Mucosa of gallbladder (tissue), 1 donor: ENCODE measurements at regions not wholly inside any gene's neighbourhood (a gene's known extent, or its start where the extent isn't known, plus 50 kb on each side); places are given as distances from the start of the nearest gene placed in this dataset.
"Not testable (repeated sequence)": the region's sequence is repeated elsewhere in the genome, so short reads cannot be mapped to it uniquely, and the experiment has no call there.

ENCODE experiments used
- DNase-seq: peaks from one replicate; pipeline ENCODE4 v3.0.0-alpha.2; 2020; ENCODE audit warnings: low spot score
- donor health status: DM: no; HTN: no; CAD: no.

DNA sequence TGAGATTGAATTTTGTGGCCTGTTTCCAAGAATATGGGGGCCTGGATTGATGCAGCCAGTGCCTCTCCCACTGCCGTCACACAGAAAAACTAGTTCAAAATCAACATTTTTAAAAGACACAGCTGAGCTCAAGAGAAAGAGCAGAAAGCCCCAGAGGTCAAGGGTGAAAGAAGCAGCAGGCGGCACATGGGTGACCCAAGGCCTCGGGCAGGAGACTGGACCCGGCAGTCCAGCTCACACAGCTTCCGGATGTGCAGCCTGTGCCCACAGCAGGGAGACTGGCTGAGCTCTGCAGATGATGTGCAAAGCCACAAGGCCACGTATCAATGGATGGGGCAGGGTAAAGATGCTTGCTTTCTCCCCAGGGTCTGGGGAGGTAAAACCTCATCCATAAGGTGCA, 50.4 kb upstream of the RNF32 start:
- DNase-seq: no peak

DNA sequence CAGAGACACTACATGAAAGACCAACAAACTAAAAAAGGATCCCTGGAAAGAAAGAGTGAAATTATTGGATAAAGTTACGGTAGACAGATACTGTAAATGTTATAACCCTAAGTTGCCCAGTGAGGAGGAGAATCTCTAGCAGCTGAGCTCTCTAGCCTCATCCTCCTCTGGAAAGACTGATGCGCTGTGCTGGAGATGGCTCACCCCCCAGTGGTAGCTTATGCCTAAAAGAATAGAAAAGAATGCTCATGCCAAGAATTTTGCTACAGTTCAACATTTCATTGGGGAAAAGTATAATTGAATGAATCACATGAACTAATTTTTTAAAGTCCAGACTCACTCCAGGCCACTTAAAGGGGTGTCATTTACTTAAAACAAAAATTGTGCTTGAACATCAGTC, 50.8 kb upstream of the RNF32 start:
- DNase-seq: no peak

DNA sequence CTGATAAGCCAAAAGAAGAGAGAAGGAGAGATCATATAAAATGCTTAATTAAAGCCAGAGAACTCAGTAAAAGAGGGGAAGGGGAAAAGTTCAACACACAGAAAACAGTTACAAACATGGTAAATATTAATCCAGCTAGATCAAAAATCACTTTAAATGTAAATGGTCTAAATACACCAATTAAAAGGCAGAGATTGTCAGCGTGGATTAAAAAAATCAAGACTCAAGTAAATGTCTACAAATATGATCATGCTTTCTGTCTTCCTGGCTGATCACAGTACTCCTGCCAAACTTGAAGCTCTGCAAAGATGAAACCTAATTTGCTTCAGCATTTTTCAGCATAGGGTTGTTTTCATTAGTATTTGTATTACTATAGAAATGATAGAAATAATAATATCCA, 54.6 kb upstream of the RNF32 start:
- no peak for DNase-seq

DNA sequence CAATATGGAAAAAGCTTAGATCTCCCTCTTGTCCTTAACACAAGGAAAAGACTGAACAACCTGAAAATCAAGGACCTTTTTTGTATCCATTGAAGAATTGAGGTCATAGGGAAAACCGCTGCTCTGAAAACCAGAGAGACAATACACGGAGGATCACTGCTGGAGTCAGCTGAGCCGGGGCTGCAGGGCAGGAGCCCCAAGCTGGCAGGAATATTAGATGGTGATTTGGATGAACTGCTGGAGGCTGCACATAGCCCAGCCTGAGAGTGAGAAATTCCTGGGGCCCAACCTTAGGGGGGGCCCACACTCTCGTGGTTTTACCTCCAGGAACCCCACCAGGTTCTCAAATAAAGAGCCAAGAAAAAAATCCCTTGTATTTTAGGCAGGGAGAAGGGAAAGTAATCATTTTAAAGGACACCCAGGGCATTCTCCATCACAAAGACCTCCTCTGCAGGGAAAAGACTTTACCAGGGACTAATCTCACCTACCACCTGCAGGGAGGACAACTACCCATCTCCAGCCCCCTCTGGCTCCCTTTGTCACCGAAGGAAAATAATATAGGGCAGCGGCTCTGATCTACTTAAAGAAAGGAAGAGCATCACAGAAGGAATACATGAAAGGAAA, 55.4 kb upstream of the RNF32 start:
- no peak for DNase-seq

DNA sequence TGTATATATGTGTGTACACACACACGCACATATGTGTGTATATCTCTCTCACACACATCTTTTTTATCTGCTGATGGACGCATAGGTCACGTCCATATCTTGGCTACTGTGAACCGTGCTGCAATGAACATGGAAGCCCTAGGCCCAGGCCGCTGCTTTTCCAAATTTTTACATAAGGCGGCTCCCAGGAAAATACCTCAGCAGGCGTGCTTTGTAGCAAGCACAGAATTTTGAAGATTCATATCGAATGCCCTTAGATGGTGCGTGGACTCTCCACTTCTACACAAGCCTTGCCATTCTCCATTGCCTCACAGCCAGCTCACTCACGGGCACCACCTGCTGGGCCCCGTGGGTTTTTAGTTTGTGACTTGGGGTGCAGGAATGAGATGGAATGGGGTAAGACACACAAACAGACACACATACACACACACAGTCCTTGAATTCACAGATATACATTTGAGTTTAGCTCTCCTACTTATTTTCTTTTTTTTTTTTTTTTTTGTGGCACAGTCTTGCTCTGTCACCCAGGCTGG, 57.9 kb upstream of the RNF32 start:
- no peak for DNase-seq

DNA sequence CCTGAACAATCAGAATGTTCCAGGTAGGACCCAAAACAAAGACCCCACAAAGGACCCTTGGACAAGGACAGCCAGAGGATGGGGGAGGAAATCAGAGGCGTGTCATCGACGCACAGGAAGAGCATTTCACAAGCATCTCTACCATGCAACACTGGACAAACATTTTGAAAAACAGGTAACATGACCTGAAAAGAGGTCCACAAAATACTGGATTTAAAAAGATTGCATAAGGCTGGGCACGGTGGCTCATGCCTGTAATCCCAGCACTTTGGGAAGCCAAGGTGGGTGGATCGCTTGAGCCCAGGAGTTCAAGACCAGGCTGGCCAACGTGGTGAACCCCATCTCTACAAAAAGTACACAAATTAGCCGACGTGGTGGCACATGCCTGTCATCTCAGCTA, 60.5 kb upstream of the RNF32 start:
- DNase-seq: no peak

DNA sequence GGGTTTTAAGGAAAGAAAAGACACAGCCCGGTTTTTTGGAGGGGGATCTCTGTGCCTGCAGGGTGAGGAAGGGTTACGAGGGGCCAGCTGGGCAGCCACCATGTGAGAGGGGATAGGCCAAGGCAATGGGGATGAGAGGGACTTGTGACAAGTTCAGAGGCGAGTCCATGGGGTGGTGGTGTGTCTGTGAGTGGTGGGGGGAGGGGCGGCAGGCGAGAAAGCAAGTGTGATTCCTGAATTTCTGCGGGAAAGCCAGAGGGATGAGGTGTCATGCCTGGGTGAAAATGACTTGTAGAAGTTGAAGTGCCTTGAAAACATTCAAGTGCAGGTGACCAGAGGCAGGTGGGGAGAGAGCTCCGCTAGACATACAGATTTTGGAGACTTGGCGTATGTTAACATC, 61.0 kb upstream of the RNF32 start:
- DNase-seq: no peak

DNA sequence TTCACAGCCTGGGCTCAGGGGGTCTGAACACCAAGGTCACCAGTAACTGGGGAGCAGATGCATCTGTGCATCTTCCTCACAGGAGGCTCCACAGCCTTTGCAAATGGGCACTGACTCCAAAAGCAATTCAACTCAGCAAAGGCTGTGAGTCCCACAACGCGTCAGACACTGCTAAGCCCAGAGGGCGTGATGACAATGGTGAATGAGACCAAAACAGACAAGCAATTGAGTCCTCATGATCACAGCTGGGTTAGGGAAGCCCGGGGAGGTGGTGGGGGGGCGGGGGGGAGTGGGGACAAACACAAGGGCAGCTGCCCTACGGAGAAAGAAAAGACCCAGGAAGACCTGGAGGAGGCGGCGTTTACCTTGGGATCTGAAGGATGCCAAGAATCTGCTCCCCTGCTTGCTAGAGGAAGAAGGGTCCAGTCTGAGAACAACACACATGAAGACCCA, 61.6 kb upstream of the RNF32 start:
- no peak for DNase-seq

DNA sequence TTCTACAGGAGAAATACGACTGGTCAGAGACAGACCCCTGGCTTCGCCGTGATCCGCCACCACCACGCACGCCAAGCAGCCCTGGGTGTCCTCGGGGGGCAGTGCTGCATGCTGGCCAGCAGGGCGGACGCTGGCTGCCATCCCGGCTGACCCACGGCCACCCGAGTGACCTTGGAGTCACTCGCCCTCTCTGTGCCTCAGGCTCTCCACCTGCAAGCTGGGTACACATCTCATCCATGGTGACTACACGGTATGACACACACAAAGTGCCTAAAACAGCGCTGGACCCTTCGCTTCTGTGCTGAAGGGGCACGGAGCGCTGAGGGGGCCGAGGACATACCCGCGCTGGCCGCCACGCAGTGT, 62.0 kb upstream of the RNF32 start:
- no peak for DNase-seq

DNA sequence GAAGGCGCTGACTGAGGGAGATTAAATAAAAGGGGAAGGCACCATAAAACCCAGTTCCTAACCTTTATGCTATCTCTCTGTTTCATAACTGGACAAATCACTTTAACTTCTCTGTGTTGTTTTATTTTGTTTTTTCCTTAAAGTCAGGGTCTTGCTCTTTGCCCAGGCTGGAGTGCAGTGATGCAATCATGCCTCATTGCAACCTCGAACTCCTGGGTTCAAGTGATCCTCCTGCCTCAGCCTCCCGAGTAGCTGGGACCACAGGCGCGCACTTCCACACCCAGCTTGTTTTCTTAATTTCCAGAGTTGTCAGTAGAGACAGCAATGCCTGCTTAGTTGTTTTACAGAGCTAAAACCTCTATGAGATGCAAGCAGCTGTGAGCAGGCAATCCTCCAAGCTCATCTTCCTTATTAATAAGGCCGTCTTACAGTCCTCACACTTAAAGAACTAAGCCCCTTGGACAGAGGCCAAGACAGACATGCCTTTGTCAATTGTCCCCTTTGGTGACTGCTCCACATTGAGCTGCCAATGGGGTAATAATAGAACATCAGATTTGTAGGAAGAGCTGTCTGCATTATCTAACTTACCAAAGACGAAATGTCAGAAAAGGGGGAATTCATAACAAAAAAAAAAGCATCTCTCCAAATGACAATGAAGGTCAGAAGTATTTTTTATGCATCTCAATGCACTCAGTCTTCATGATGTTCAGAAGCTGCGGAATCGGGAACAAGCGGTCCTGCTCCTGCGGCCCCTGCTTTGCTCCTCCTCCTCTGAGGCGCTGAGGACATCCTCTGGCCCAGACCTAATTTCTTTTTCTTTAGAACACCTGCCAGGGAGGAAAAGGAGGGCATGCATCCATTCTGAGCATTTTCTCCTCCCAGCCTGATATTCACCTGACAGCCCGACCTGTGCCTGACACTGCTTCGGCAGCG, 62.7 kb upstream of the RNF32 start:
- no peak for DNase-seq

DNA sequence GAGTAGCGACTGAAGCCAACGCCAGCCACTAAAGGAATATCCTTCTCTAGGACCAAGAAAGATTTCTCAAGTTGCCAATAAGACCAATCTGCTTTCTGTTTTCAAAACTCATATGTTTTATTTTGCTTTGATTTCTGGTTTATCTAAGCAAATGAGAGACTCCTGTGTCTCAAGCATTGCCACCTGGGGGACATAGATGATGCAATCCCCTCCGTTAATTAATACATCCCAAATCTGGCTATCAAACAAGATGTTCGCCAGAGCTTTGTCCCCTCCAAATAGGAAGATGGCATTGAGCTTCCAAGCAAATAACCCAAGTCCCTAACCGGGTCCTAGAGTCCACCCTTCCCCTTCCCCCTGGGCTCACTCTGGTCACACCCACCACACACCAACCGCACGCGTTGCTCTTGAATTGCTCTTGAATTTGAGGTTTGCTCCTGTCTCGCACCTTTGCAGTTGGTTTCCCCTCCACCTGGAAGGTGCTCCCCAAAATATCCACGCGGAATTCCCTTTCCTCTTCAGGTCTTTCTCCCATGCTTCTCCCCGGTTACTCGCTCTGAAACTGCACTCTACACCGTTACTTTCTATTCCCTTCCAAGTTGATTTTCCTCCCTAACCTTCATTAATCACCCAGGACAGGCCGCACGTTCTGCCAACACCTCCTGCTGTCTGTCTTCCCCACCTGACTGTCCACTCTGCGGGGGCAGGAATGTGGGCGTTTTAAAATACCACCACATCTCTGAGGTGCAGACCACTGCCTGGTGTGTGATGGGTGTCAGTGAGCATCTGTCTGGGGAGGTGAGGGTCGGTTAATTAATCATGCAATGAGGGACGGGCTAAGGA, 64.1 kb upstream of the RNF32 start:
- no peak for DNase-seq

DNA sequence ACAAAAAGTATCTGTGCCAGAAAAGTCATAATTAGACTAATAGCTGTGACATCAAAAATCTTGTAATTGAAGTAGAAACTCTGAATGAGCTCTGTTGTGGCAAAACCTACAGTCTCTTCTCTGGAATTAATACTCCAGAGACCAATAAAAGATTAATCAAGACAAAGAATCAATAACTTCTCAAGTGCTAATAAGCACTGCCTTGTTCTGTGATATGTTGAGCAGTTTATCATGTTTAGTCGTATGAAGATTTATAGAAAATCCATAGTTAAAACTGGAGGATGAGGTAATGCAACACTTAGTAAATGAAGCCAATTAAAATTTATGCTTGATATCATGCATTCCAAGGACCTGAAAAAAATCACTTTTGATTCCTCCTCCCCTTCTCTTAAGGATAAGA, 72.3 kb upstream of the RNF32 start:
- no peak for DNase-seq

DNA sequence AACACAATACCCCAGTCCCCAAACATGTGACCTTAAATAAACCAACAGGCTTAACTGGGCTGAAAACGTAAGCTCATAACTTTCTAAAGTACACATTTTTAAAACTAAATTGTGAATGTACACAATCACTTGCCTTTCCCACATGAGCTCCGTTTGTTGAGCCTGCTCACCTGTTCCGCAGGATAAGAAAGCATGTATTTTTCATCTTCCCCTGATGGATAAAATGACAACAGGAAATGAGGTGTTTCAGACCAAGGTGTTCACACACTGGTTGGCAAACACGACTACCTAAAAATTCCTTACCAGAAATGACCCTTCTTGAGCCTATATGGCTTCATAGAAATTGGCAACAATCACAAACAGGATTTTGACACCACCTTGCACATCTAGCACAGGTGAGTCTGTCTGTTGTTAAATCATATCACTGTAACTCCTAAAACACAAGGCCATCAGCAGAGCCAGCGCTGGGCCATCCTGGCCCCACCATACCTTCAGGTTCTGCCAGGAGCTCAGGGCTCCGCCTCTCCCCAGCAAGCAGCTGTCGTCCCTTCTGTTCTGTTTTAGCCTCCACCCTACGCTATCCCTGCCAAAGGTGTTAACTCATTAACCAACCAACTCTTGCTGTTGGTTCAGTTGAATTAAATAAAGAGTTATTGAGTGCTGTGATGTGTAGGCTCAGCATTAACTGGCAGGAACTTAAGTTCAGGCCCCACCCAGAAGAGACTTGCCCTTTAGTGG, 73.6 kb upstream of the RNF32 start:
- DNase-seq: peak; percentile 63

DNA sequence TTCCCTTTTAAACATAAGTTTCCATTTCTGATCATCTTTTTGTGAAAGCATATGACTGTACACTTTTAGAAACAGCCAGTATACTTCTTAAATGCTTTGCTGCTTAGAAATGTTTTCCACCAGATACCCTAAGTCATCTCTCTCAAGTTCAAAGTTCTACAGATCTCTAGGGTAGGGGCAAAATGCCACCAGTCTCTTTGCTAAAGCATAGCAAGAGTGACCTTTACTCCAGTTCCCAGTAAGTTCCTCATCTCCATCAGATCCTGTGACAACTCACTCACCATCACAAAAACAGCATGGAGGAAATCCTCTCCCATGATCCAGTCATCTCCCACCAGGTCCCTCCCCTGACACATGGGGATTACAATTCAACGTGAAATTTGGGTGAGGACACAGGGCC, 75.6 kb upstream of the RNF32 start:
- DNase-seq: not testable (repeated sequence)

DNA sequence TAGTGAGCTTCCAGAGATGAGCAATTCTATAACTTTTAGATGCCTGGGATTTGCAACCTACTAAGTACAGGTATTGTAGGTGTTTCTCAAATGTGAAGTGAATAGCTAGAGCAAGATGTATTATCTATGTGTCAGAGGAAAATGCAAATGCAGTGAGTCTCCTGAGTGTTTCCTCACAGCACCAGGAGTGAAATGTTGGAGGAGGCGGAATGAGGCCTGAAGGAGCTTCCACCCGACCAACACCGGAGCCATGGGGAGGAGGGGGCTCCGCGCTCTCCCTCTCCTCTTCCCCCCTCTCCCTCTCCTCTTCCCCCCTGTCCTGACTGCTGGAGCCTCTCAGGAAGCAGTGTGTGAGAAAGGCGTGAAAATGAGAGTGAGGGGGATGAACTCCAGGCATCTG, 79.9 kb upstream of the RNF32 start:
- DNase-seq: no peak

DNA sequence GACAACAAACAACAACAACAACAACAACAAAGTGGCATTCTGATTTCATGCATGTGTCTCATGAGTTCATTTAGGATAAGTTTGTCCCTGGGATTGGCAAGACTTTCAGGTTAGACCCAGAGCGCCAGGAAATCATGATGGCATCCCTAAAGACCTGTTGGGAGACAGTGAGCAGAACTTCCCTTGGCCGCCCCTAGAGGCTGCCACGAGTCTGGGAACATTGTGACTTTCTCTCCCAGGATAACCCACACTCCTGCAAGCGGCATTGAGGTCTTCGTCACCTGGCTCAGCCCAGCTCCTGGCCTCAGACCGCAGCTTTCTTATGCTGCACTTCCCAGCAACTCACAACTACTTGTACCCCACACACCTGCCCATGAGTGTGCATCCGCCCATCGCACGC, 80.5 kb upstream of the RNF32 start:
- no peak for DNase-seq

DNA sequence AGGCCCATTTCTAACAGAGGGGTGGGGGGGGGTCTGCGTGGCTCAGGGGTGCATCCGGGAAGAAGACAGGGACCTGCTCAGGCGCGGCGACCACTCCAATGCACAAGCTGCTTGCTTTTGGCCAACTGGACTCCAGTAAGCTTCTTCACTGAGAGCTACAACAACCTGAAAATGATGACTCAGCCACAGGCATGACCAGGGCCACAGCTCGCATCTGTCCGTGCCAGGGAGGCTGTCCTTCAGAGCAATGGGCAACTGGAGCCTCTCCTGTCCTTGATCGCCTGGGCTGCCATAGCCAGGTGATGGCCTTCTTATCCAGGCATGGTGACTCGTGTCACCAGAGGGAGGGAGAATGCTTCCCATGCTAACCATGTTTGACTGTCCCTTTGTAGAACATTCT, 81.6 kb upstream of the RNF32 start:
- no peak for DNase-seq

DNA sequence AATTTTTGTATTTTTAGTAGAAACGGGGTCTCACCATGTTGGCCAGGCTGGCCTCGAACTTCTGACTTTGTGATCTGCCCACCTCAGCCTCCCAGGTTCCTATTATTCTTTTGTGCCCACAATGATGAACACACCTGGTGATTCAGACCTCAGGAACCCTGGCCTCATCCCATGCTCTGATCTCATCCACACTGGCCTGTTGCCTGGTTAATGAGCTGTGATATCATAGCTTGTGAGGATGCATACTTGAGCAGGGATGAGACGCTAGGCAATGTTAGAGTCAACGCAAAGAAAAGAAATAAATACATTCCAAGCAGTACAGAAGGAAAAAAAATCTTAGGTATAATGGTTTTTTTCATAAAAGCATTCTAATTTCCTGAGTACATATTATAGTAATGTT, 82.4 kb upstream of the RNF32 start:
- DNase-seq: peak; percentile 22

DNA sequence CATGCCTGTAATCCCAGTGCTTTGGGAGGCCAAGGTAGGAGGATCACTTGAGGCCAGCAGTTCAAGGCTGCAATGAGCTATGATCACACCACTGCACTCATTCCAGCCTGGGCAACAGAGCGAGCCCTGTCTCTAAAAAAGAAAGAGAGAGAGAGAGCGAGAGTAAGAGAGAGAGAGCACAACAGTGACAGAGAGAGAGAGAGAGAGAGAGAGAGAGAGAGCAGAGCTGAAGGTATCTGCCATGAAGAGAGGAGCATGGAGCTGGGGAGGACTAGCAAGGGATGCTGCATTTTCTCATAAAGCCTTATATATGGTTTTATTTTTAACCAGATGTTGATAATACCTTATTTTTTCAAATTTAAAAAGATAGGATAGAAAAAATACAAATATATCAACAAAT, 84.5 kb upstream of the RNF32 start:
- DNase-seq: no peak

DNA sequence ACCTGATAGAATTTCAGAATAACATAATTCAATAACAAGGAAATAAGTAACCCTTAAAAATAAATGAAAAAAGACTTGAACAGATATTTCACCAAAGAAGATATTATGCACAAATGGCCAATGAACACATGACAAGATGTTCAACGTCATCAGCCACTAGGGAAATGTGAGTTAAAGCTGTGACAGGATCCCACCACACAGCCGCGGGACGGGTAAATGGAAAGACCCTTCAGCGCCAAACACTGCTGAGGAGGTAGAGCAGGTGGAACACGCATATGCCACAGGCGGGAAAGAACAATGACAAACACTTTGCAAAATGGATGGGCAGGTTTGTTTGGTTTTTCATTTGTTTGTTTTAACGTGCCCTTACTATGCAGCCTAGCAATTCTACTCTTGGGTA, 86.1 kb upstream of the RNF32 start:
- DNase-seq: no peak

DNA sequence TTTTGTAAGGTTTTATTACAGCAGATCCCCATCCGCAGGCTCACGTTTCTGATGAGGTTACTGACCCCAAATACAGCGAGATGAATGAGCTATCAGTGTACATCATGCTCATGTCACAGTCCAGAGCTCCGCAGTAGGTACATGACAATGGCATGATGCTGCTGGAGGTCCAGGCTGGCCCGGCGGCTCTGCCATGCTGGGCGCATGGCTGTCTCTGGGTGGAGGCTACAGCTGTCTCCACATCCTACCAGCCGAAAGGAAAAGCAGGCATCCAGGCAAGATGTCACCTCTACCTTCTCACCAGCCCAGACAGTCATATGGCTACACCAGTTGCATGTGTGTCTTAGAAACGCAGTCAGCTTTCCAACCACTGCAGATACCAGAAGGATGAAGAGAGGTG, 90.9 kb upstream of the RNF32 start:
- no peak for DNase-seq
